ENCODE measurements at regions not wholly inside any gene's neighbourhood (a gene's known extent, or its start where the extent isn't known, plus 50 kb on each side); places are given as distances from the start of the nearest gene placed in this dataset.

DNA sequence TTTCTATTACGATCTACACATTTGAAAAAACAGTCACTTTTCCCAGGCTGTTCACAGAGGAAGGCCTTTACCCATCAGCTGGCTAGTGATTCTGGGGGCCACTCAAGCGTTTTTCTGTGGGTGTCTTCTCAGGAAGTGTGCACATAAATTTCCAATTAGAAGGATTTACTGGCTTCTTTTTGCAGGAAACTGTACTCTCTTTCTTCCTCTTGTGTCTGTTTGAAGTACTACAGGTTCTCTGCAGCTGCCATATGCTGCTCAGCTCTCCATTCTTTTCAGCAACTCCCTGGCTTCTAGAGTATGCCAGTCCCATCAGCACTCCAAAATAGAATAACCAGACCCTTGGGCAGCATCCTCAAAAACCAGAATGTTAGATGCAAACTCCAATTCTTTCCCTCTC lies 110.4 kb upstream of the NAV3 start:
- TF ChIP-seq, protein P1, sequence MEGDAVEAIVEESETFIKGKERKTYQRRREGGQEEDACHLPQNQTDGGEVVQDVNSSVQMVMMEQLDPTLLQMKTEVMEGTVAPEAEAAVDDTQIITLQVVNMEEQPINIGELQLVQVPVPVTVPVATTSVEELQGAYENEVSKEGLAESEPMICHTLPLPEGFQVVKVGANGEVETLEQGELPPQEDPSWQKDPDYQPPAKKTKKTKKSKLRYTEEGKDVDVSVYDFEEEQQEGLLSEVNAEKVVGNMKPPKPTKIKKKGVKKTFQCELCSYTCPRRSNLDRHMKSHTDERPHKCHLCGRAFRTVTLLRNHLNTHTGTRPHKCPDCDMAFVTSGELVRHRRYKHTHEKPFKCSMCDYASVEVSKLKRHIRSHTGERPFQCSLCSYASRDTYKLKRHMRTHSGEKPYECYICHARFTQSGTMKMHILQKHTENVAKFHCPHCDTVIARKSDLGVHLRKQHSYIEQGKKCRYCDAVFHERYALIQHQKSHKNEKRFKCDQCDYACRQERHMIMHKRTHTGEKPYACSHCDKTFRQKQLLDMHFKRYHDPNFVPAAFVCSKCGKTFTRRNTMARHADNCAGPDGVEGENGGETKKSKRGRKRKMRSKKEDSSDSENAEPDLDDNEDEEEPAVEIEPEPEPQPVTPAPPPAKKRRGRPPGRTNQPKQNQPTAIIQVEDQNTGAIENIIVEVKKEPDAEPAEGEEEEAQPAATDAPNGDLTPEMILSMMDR (IDR thresholded peaks at IDR 0.05) = no peak
- no peak for TF ChIP-seq POLR2A (IDR thresholded peaks at IDR 0.05)
